ENCODE measurements at regions not wholly inside any gene's neighbourhood (a gene's known extent, or its start where the extent isn't known, plus 50 kb on each side); places are given as distances from the start of the nearest gene placed in this dataset.

DNA sequence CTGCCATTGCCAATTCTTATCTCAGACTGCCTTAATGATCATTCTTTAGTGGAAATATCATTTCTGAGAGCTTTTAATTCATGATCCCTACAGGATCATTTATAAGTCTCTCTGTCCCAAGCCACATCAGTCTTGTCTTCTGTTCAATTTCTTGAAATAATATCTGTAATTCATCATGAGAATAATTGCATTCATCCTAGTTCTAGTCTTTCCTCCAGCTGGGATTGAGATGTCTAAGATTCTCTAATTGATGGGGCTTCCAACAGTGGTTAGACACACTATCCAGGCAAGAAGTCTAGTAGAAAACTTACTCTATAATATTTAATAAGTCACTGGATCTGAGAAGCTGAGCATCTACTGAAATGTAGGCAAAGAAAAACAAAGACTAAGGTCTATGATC is 854.7 kb upstream of the ADGRL3 start:
- Histone ChIP-seq H3K36me3 (ENCODE audit: insufficient read depth, low read length, poor library complexity, severe bottlenecking) (no peaks in the 10 kb centered on the region), H3K27me3 (replicated peaks; ENCODE audit: insufficient read depth, low read depth, low read length, poor library complexity) (no peaks in the 10 kb centered on the region), H3K4me3 (ENCODE audit: low read depth, low read length, poor library complexity, severe bottlenecking) (no peak overlapping the region), H3K4me1 (ENCODE audit: insufficient read depth, low read length, poor library complexity, severe bottlenecking) (no peaks in the 10 kb centered on the region), H3K27ac (ENCODE audit: low read depth, low read length, poor library complexity, severe bottlenecking) (no peak overlapping the region), H3K9me3 (ENCODE audit: low read depth, low read length, poor library complexity, severe bottlenecking) (no peaks in the 10 kb centered on the region)
- ChIA-PET CTCF (no interaction called here), POLR2A (ENCODE audit: low non-redundant PET) (no interaction called here)
- intact Hi-C loops (cut with micrococcal nuclease; ENCODE audit: unreplicated experiment): no loop called here
- no peak for TF ChIP-seq EZH2 (IDR thresholded peaks at IDR 0.05; ENCODE audit: borderline replicate concordance, low read depth, low read length, poor library complexity, severe bottlenecking)
- TF ChIP-seq, protein P1, sequence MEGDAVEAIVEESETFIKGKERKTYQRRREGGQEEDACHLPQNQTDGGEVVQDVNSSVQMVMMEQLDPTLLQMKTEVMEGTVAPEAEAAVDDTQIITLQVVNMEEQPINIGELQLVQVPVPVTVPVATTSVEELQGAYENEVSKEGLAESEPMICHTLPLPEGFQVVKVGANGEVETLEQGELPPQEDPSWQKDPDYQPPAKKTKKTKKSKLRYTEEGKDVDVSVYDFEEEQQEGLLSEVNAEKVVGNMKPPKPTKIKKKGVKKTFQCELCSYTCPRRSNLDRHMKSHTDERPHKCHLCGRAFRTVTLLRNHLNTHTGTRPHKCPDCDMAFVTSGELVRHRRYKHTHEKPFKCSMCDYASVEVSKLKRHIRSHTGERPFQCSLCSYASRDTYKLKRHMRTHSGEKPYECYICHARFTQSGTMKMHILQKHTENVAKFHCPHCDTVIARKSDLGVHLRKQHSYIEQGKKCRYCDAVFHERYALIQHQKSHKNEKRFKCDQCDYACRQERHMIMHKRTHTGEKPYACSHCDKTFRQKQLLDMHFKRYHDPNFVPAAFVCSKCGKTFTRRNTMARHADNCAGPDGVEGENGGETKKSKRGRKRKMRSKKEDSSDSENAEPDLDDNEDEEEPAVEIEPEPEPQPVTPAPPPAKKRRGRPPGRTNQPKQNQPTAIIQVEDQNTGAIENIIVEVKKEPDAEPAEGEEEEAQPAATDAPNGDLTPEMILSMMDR (conservative IDR thresholded peaks at IDR 0.05; ENCODE audit: low read depth, low read length): no peak
- DNase-seq (ENCODE audit: low spot score): no peak
- BruUV-seq (replicated peaks): no TSS peak

DNA sequence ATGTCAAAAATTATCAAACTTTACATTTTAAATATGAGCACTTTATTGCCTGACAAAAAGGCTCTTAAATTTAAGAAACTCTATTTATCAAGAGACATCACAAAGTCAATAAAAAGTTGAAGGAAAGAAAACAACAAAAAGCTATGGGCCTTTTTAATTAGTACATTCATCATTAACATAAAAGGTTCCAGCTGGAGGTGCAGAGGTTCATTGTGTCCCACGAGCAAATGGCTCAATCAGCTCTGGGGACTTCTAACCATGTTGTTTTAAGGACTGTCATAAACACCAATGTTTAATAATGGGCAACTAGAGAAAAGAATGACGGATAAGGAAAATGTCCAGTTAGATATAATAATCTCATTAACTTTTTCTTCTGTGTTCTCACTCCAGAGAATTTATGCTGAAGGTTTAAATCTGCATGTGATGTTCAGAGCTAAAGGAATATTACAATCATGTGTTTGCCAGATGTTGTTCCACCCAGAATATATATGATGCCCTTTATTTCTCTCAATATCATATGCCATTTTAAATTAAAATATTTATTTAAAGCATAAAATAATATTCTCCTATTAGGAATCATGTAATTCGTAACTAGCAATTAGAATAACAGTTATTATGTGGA is 840.3 kb upstream of the ADGRL3 start:
- Histone ChIP-seq H3K4me3 (ENCODE audit: low read depth, low read length, poor library complexity, severe bottlenecking) (no peak overlapping the region), H3K9me3 (ENCODE audit: low read depth, low read length, poor library complexity, severe bottlenecking) (no peaks in the 10 kb centered on the region), H3K36me3 (ENCODE audit: insufficient read depth, low read length, poor library complexity, severe bottlenecking) (no peaks in the 10 kb centered on the region), H3K27ac (ENCODE audit: low read depth, low read length, poor library complexity, severe bottlenecking) (no peak overlapping the region), H3K4me1 (ENCODE audit: insufficient read depth, low read length, poor library complexity, severe bottlenecking) (no peaks in the 10 kb centered on the region), H3K27me3 (replicated peaks; ENCODE audit: insufficient read depth, low read depth, low read length, poor library complexity) (no peaks in the 10 kb centered on the region)
- intact Hi-C loops (cut with micrococcal nuclease; ENCODE audit: unreplicated experiment): no loop called here
- no peak for DNase-seq (ENCODE audit: low spot score)
- no peak for TF ChIP-seq EZH2 (IDR thresholded peaks at IDR 0.05; ENCODE audit: borderline replicate concordance, low read depth, low read length, poor library complexity, severe bottlenecking)
- TF ChIP-seq, protein P1 (conservative IDR thresholded peaks at IDR 0.05; ENCODE audit: low read depth, low read length): no peak
- ChIA-PET POLR2A (ENCODE audit: low non-redundant PET) (no interaction called here), CTCF (no interaction called here)
- no TSS peak for BruUV-seq (replicated peaks)

DNA sequence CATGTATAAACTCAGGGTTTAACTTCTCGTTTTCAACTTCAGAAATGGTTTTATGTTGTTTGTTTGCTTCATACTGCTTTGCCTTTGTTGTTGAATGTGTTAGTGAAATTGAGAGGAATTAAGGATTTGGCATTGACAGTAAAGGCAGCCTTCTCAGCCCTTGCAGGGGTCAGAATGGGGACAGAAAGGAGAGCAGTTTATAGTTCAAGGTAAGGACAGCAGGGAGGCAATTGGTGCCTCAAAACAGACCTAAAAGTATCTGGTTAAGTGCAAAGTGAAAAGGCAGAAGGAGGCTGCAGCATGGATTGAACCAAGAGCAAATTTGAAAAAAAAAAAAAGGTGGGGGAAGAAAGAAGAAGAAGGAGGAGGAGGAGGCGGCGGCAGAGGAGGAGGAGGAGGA is 835.0 kb upstream of the ADGRL3 start:
- no peak for TF ChIP-seq EZH2 (IDR thresholded peaks at IDR 0.05; ENCODE audit: borderline replicate concordance, low read depth, low read length, poor library complexity, severe bottlenecking)
- H3K27me3 ChIP-seq (replicated peaks; ENCODE audit: insufficient read depth, low read depth, low read length, poor library complexity): no peaks in the 10 kb centered on the region
- no peak overlapping the region for H3K4me3 ChIP-seq (ENCODE audit: low read depth, low read length, poor library complexity, severe bottlenecking)
- CTCF ChIA-PET: no interaction called here
- intact Hi-C loops (cut with micrococcal nuclease; ENCODE audit: unreplicated experiment): no loop called here
- no peaks in the 10 kb centered on the region for H3K9me3 ChIP-seq (ENCODE audit: low read depth, low read length, poor library complexity, severe bottlenecking)
- no peak overlapping the region for H3K27ac ChIP-seq (ENCODE audit: low read depth, low read length, poor library complexity, severe bottlenecking)
- H3K36me3 ChIP-seq (ENCODE audit: insufficient read depth, low read length, poor library complexity, severe bottlenecking): no peaks in the 10 kb centered on the region
- DNase-seq (ENCODE audit: low spot score): no peak
- POLR2A ChIA-PET (ENCODE audit: low non-redundant PET): no interaction called here
- no peaks in the 10 kb centered on the region for H3K4me1 ChIP-seq (ENCODE audit: insufficient read depth, low read length, poor library complexity, severe bottlenecking)
- no TSS peak for BruUV-seq (replicated peaks)

DNA sequence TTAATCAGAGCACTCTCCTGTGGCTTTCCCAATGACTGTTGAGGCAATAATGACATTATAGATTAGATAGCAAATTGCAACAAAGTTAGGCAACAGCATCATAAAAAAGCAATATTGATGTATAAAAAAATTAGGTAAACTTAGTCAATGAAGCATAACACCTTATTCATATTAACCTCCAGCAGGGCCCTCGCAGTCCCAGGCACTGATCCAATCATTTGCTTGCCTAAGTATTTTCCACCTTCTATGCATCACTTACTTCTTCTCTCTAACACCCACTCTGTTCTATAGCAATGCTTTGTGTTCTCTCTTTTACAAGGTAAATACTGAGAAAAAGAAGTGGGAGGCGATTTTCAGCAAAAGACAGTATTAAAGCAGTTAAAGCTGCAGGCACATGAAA is 833.5 kb upstream of the ADGRL3 start:
- Histone ChIP-seq H3K27ac (ENCODE audit: low read depth, low read length, poor library complexity, severe bottlenecking) (no peak overlapping the region), H3K4me3 (ENCODE audit: low read depth, low read length, poor library complexity, severe bottlenecking) (no peak overlapping the region), H3K4me1 (ENCODE audit: insufficient read depth, low read length, poor library complexity, severe bottlenecking) (no peaks in the 10 kb centered on the region), H3K27me3 (replicated peaks; ENCODE audit: insufficient read depth, low read depth, low read length, poor library complexity) (no peaks in the 10 kb centered on the region), H3K9me3 (ENCODE audit: low read depth, low read length, poor library complexity, severe bottlenecking) (no peaks in the 10 kb centered on the region), H3K36me3 (ENCODE audit: insufficient read depth, low read length, poor library complexity, severe bottlenecking) (no peaks in the 10 kb centered on the region)
- BruUV-seq (replicated peaks): no TSS peak
- no peak for DNase-seq (ENCODE audit: low spot score)
- intact Hi-C loops (cut with micrococcal nuclease; ENCODE audit: unreplicated experiment): no loop called here
- CTCF ChIA-PET: no interaction called here
- TF ChIP-seq, protein P1 (conservative IDR thresholded peaks at IDR 0.05; ENCODE audit: low read depth, low read length): no peak
- TF ChIP-seq EZH2 (IDR thresholded peaks at IDR 0.05; ENCODE audit: borderline replicate concordance, low read depth, low read length, poor library complexity, severe bottlenecking): no peak
- POLR2A ChIA-PET (ENCODE audit: low non-redundant PET): no interaction called here
